ENCODE measurements at regions not wholly inside any gene's neighbourhood (a gene's known extent, or its start where the extent isn't known, plus 50 kb on each side); places are given as distances from the start of the nearest gene placed in this dataset.
A peak's percentile ranks its signal among the peaks of the same experiment; 100 is the strongest.

DNA sequence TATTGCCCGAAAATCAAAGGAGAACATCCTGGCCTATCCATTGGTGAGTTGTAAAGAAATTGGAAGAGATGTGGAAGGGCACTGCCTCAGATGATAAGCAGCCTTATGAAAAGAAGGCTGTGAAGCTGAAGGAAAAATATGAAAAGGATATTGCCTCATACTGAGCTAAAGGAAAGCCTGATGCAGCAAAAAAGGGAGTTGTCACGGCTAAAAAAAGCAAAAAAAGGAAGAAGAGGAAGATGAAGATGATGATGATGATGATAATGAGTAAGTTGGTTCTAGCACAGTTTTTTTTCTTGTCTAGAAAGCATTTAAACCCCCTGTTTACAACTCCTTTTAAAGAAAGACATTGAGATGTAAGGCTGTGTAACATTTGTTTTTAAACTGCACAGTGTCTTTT lies 59.8 kb upstream of the ZBED3 start:
- DNase-seq: no peak
- Histone ChIP-seq H3K36me3 (replicated peaks) (no peaks in the 10 kb centered on the region), H3K27me3 (replicated peaks) (no peaks in the 10 kb centered on the region), H3K4me3 (ENCODE audit: low read depth, low read length) (no peak overlapping the region), H3K27ac (no peak overlapping the region)
- in situ Hi-C loops (cut with HindIII; ENCODE audit: low pct_ligation_motif_present, low sequenced_read_pairs): no loop called here
- TF ChIP-seq, protein P1, sequence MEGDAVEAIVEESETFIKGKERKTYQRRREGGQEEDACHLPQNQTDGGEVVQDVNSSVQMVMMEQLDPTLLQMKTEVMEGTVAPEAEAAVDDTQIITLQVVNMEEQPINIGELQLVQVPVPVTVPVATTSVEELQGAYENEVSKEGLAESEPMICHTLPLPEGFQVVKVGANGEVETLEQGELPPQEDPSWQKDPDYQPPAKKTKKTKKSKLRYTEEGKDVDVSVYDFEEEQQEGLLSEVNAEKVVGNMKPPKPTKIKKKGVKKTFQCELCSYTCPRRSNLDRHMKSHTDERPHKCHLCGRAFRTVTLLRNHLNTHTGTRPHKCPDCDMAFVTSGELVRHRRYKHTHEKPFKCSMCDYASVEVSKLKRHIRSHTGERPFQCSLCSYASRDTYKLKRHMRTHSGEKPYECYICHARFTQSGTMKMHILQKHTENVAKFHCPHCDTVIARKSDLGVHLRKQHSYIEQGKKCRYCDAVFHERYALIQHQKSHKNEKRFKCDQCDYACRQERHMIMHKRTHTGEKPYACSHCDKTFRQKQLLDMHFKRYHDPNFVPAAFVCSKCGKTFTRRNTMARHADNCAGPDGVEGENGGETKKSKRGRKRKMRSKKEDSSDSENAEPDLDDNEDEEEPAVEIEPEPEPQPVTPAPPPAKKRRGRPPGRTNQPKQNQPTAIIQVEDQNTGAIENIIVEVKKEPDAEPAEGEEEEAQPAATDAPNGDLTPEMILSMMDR (IDR thresholded peaks at IDR 0.05; ENCODE audit: low read depth, low read length, missing control alignments): no peak

DNA sequence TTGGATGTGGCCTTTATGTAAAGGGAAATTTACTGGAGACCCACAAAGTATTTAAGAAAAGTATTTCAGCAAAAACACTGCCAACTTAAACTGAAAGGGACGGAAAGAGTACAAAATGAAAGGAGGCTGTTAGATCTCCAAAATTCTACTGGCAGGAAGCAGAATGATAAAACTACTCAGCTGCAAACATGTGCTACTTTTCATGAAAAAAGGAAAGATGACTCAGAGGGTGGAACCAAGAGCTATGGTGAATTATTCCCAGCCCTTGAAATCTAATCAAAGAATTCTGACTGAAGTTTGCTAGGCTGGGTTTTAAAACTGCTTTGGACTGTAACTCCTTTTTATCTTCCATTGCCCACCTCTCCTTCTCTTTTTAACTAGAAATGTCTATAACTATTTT lies 58.6 kb upstream of the ZBED3 start:
- in situ Hi-C loops (cut with HindIII; ENCODE audit: low pct_ligation_motif_present, low sequenced_read_pairs): no loop called here
- TF ChIP-seq, protein P1 (IDR thresholded peaks at IDR 0.05; ENCODE audit: low read depth, low read length, missing control alignments): no peak
- no peak overlapping the region for H3K4me3 ChIP-seq (ENCODE audit: low read depth, low read length)
- H3K27ac ChIP-seq: no peak overlapping the region
- no peaks in the 10 kb centered on the region for H3K27me3 ChIP-seq (replicated peaks)
- H3K36me3 ChIP-seq (replicated peaks): no peaks in the 10 kb centered on the region
- DNase-seq: peak; percentile 37

DNA sequence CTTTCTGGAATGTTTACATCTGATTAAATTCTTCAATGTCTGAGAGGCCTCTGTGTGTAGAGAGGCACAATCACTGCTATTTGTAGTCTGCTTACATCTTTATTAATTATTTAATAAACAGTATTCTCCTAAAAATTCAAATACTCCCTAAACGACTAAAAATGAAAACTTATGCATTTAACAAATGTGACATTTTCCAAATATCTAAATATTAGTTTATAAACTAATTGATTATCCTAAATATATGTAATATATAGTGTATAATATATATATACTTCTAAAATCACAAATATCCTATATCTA lies 57.7 kb upstream of the ZBED3 start:
- no peaks in the 10 kb centered on the region for H3K36me3 ChIP-seq (replicated peaks)
- H3K27me3 ChIP-seq (replicated peaks): no peaks in the 10 kb centered on the region
- H3K4me3 ChIP-seq (ENCODE audit: low read depth, low read length): no peak overlapping the region
- in situ Hi-C loops (cut with HindIII; ENCODE audit: low pct_ligation_motif_present, low sequenced_read_pairs): no loop called here
- no peak overlapping the region for H3K27ac ChIP-seq
- TF ChIP-seq, protein P1 (IDR thresholded peaks at IDR 0.05; ENCODE audit: low read depth, low read length, missing control alignments): no peak
- no peak for DNase-seq

DNA sequence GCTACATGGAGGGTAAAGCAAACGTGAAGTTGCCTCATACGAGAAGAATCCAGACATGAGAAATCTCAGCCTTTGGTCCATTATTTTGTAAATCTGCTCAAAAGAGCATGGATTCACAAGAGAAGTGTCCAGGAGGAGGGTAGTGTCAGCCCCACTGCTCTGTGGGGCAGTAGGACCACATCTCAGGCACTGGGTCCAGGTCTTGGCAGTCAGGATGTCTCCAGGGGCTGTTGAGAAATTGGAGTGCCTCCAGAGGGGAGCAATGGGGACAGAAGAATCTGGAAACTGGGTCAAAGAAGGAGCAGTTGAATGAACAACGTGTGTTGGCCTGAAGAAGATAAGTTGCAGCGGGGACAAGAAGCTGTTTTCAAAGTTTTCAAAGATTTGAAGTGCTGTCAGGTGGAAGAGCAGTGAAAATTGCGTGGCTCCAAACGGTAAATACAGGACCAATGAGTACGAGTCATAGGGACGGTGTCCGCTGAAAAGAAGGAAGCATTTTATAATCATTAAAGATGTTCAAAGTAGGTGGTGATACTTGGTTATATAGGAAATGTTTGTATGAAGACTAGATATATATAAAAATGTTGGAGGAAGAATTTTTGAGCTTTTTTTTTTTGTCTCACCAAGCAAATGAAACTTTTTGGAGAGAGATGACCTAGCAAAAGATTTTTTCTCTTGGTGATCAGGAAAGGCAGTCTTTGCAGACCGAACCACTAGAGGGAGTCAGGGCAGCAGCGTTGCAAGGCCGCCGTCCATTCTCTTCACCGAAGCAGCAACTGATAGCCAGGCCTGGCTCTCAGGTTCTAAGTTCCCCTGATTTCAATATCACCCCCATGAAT lies 57.1 kb upstream of the ZBED3 start:
- in situ Hi-C loops (cut with HindIII; ENCODE audit: low pct_ligation_motif_present, low sequenced_read_pairs): no loop called here
- H3K36me3 ChIP-seq (replicated peaks): no peaks in the 10 kb centered on the region
- peak; percentile 77 for DNase-seq
- TF ChIP-seq, protein P1 (IDR thresholded peaks at IDR 0.05; ENCODE audit: low read depth, low read length, missing control alignments): peak; percentile 93
- H3K27ac ChIP-seq: no peak overlapping the region
- H3K27me3 ChIP-seq (replicated peaks): no peaks in the 10 kb centered on the region
- no peak overlapping the region for H3K4me3 ChIP-seq (ENCODE audit: low read depth, low read length)

DNA sequence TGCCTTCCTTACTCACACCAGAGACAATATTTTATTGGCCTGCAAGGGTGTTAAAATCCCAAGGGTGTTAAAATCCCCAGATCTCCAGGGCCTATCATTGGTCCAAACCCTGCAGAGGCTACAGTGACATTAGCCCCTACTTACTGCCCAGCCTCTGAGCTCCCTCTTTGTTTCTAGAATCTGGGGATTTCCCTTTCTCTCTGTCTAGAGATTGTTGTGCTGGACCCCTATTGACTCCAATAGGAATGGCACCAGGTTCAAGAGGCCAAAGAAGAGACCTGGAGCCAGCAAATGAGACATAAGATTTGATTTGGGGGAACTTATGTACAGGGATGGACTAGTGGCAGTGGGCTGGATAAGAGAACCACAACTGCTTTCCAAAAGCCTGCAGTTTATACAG lies 53.3 kb upstream of the ZBED3 start:
- in situ Hi-C loops (cut with HindIII; ENCODE audit: low pct_ligation_motif_present, low sequenced_read_pairs): no loop called here

More for the DNA sequence above, 53.3 kb upstream of the ZBED3 start:
- TF ChIP-seq, protein P1 (IDR thresholded peaks at IDR 0.05; ENCODE audit: low read depth, low read length, missing control alignments): no peak
- no peak overlapping the region for H3K27ac ChIP-seq
- no peaks in the 10 kb centered on the region for H3K27me3 ChIP-seq (replicated peaks)
- no peak for DNase-seq
- H3K4me3 ChIP-seq (ENCODE audit: low read depth, low read length): no peak overlapping the region
- no peaks in the 10 kb centered on the region for H3K36me3 ChIP-seq (replicated peaks)
